SK-N-SH treated with all-trans-retinoic acid at 6 μM for 48 hours (cell line): ENCODE measurements at regions not wholly inside any gene's neighbourhood (a gene's known extent, or its start where the extent isn't known, plus 50 kb on each side); places are given as distances from the start of the nearest gene placed in this dataset.

ENCODE experiments used
- ATAC-seq: fragments of 200-7000 bp; cut with Tn5 transposase; 3 replicates; pipeline ENCODE4 v1.9.1; 2020; ENCODE audit warnings: mild to moderate bottlenecking, moderate library complexity
- ARNTL ChIP-seq: fragments of 450-650 bp; formaldehyde crosslinking; IDR thresholded peaks from 2 replicates; pipeline ENCODE4 v1.5.0; 2020; ENCODE audit warnings: low read depth, mild to moderate bottlenecking, moderate library complexity, borderline replicate concordance
- BACH2 ChIP-seq: fragments of 250-450 bp; sonication (Bioruptor Pico); IDR thresholded peaks from 2 replicates; pipeline ENCODE4 v1.9.0; 2021; ENCODE audit warnings: mild to moderate bottlenecking, borderline replicate concordance
- CREB5 ChIP-seq: fragments of 250-450 bp; sonication (Bioruptor Pico); IDR thresholded peaks from 2 replicates; pipeline ENCODE4 v1.5.1; 2020; ENCODE audit warnings: low read depth, mild to moderate bottlenecking, moderate library complexity
- CSRNP3 ChIP-seq: fragments of 250-450 bp; sonication (Bioruptor Pico); IDR thresholded peaks from 2 replicates; pipeline ENCODE4 v1.5.1; 2021; ENCODE audit warnings: mild to moderate bottlenecking, moderate library complexity
- ESRRG ChIP-seq: fragments of 250-450 bp; sonication (Bioruptor Pico); IDR thresholded peaks from 2 replicates; pipeline ENCODE4 v1.6.1; 2021; ENCODE audit warnings: mild to moderate bottlenecking
- GLIS3 ChIP-seq: fragments of 250-450 bp; sonication (Bioruptor Pico); IDR thresholded peaks from 2 replicates; pipeline ENCODE4 v1.5.0; 2020; ENCODE audit warnings: mild to moderate bottlenecking, moderate library complexity
- OSR1 ChIP-seq: fragments of 250-450 bp; sonication (Bioruptor Pico); IDR thresholded peaks from 2 replicates; pipeline ENCODE4 v1.8.0; 2022; ENCODE audit warnings: moderate library complexity, mild to moderate bottlenecking, inconsistent platforms
- POU6F1 ChIP-seq: fragments of 250-450 bp; sonication (Bioruptor Pico); IDR thresholded peaks from 2 replicates; pipeline ENCODE4 v1.8.0; 2021; ENCODE audit warnings: low read depth, mild to moderate bottlenecking, moderate library complexity, borderline replicate concordance
- RARB ChIP-seq: fragments of 250-450 bp; sonication (Bioruptor Pico); IDR thresholded peaks from 2 replicates; pipeline ENCODE4 v1.8.0; 2021; ENCODE audit warnings: mild to moderate bottlenecking, moderate library complexity
- SNAI2 ChIP-seq: fragments of 250-450 bp; sonication (Bioruptor Pico); IDR thresholded peaks from 2 replicates; pipeline ENCODE4 v1.5.0; 2020; ENCODE audit warnings: mild to moderate bottlenecking, moderate library complexity
- TCF4 ChIP-seq: fragments of 250-450 bp; sonication (Bioruptor Pico); IDR thresholded peaks from 2 replicates; pipeline ENCODE4 v1.8.0; 2021; ENCODE audit warnings: mild to moderate bottlenecking, moderate library complexity, borderline replicate concordance
- TOX ChIP-seq: fragments of 250-450 bp; sonication (Bioruptor Pico); IDR thresholded peaks from 2 replicates; pipeline ENCODE4 v1.8.0; 2021; ENCODE audit warnings: mild to moderate bottlenecking, moderate library complexity, borderline replicate concordance
- ZC3H10 ChIP-seq: fragments of 250-450 bp; sonication (Bioruptor Pico); IDR thresholded peaks from 2 replicates; pipeline ENCODE4 v1.5.1; 2021; ENCODE audit warnings: mild to moderate bottlenecking, moderate library complexity
- ZFP3 ChIP-seq: fragments of 250-450 bp; sonication (Bioruptor Pico); IDR thresholded peaks from 2 replicates; pipeline ENCODE4 v1.5.0; 2020; ENCODE audit warnings: mild to moderate bottlenecking, moderate library complexity
- ZFP30 ChIP-seq: fragments of 450-650 bp; formaldehyde crosslinking; IDR thresholded peaks from 2 replicates; pipeline ENCODE4 v1.5.0; 2022; ENCODE audit warnings: mild to moderate bottlenecking, moderate library complexity
- ZNF565 ChIP-seq: fragments of 450-650 bp; formaldehyde crosslinking; conservative IDR thresholded peaks from 2 replicates; pipeline ENCODE4 v1.5.0; 2020; ENCODE audit warnings: low read depth, mild to moderate bottlenecking, moderate library complexity
- ZNF8 ChIP-seq: fragments of 450-650 bp; formaldehyde crosslinking; IDR thresholded peaks from 2 replicates; pipeline ENCODE4 v1.5.0; 2020; ENCODE audit warnings: mild to moderate bottlenecking, moderate library complexity
- TF ChIP-seq, protein P1 (sequence below): fragments of 250-450 bp; sonication (Bioruptor Pico); IDR thresholded peaks from 2 replicates; pipeline ENCODE4 v1.5.0; 2020; ENCODE audit warnings: mild to moderate bottlenecking, moderate library complexity

DNA sequence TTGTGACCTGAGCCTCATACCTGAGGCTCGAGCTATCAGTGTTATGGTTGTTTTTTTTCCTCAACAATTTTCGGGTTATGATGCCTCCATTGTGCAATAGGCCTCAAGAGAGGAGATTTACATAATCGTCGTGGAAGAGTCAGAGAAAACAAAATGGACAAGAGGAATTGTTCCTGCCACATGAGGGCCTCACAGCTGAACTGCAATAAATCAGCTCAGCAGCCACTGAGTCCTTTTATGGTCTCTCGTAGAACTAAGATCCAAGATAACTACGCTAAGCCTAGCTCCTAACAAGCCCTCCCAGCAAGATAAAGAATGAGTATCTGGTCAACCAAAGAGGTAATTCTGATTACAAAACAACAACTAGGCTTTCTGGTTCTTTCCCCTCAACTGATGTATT, 336.8 kb downstream of the WDR11 start (continued):
- TF ChIP-seq RARB (CRISPR knock-in tag) (no peak), ZFP3 (CRISPR knock-in tag) (no peak), ZNF565 (CRISPR knock-in tag) (no peak)

DNA sequence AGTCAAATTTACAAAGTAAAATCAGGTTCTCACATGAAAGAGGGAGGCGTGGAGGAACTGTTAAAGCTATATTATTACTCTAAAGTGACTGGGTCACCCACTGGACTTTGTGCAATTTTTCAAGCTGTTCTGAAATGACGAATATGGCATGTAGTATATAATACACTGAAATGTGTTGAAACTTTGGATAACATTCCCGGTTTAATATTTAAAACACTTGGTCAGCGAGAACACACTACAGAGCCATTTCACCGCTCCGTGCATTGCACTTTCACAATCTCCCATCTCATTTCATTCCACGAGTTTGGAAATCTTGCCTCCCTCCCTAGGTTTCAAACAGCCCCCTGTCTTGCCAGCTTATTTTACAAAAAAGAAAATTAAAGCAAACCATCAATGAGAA, 337.9 kb downstream of the WDR11 start:
- ATAC-seq = no peak
- no peak for TF ChIP-seq TOX (CRISPR knock-in tag)
- TF ChIP-seq ESRRG = no peak
- TF ChIP-seq BACH2 (CRISPR knock-in tag) = no peak
- no peak for TF ChIP-seq ZNF8 (CRISPR knock-in tag)
- TF ChIP-seq SNAI2 (CRISPR knock-in tag) = no peak
- TF ChIP-seq CREB5 = no peak

GRCh38 chr10:121194696-121195523, 343.7 kb downstream of the WDR11 start:
- ATAC-seq = no peak
- TF ChIP-seq ZC3H10 (CRISPR knock-in tag) (no peak), TCF4 (no peak), ZFP30 (CRISPR knock-in tag) (no peak), RARB (CRISPR knock-in tag) (no peak), ESRRG (no peak), CSRNP3 (CRISPR knock-in tag) (no peak), ZNF565 (CRISPR knock-in tag) (no peak), ZFP3 (CRISPR knock-in tag) (no peak)
- TF ChIP-seq, protein P1, sequence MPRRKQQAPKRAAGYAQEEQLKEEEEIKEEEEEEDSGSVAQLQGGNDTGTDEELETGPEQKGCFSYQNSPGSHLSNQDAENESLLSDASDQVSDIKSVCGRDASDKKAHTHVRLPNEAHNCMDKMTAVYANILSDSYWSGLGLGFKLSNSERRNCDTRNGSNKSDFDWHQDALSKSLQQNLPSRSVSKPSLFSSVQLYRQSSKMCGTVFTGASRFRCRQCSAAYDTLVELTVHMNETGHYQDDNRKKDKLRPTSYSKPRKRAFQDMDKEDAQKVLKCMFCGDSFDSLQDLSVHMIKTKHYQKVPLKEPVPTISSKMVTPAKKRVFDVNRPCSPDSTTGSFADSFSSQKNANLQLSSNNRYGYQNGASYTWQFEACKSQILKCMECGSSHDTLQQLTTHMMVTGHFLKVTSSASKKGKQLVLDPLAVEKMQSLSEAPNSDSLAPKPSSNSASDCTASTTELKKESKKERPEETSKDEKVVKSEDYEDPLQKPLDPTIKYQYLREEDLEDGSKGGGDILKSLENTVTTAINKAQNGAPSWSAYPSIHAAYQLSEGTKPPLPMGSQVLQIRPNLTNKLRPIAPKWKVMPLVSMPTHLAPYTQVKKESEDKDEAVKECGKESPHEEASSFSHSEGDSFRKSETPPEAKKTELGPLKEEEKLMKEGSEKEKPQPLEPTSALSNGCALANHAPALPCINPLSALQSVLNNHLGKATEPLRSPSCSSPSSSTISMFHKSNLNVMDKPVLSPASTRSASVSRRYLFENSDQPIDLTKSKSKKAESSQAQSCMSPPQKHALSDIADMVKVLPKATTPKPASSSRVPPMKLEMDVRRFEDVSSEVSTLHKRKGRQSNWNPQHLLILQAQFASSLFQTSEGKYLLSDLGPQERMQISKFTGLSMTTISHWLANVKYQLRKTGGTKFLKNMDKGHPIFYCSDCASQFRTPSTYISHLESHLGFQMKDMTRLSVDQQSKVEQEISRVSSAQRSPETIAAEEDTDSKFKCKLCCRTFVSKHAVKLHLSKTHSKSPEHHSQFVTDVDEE (CRISPR knock-in tag) = no peak

- TF ChIP-seq ARNTL (CRISPR knock-in tag) (no peak), TOX (CRISPR knock-in tag) (no peak), OSR1 (CRISPR knock-in tag) (no peak), GLIS3 (no peak), TCF4 (no peak), ZC3H10 (CRISPR knock-in tag) (no peak), ZNF8 (CRISPR knock-in tag) (no peak), BACH2 (CRISPR knock-in tag) (no peak), POU6F1 (CRISPR knock-in tag) (no peak)
- ATAC-seq = no peak
Observed at GRCh38 chr10:121195524-121195910, 344.4 kb downstream of the WDR11 start.

- no peak for ATAC-seq
- TF ChIP-seq CSRNP3 (CRISPR knock-in tag) (no peak), POU6F1 (CRISPR knock-in tag) (no peak), TCF4 (no peak), ARNTL (CRISPR knock-in tag) (no peak), GLIS3 (no peak), ZFP3 (CRISPR knock-in tag) (no peak), BACH2 (CRISPR knock-in tag) (no peak), ESRRG (no peak), ZNF565 (CRISPR knock-in tag) (no peak)
- TF ChIP-seq, protein P1 (CRISPR knock-in tag) = no peak
Observed at GRCh38 chr10:121199081-121199480, 347.9 kb downstream of the WDR11 start.
